Skin of body (tissue), 2 donors: ENCODE measurements at regions not wholly inside any gene's neighbourhood (a gene's known extent, or its start where the extent isn't known, plus 50 kb on each side); places are given as distances from the start of the nearest gene placed in this dataset. TPM values are rescaled to one million over a fixed set of nuclear protein-coding genes. Genes with fewer than 3 reads are reported as not detected.

Source experiments
- DNase-seq: peaks from one replicate; lab custom pipeline; 2025; lab: John Stamatoyannopoulos, UW
- small RNA-seq: library from RNA; depleted of rRNA; stranded (forward); fragments of <200 nt; gene quantifications from one replicate; pipeline ENCODE3, GENCODE V24; 2014; ENCODE audit warnings: low replicate concordance

- DNase-seq: no peak
Measured at GRCh38 chr16:65201511-65201910, 79.6 kb upstream of the CDH11 start.

DNA sequence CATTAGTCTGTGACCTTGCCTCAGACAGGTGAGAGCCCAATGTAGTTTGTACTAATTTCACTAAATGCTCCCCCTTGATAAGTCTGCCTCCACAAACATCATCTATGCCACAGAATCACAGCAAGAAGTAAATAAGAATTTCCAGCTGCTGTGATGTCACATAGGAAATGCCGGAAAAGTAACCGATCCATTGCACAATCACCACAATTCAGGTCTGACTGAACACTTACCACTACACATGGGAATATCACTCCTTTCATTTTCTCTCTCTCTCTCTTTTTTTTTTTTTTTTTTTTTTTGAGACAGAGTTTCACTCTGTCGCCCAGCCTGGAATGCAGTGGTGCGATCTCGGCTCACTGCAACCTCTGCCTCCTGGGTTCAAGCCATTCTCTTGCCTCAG lies 79.0 kb upstream of the CDH11 start:
- no peak for DNase-seq

GRCh38 chr16:65200156-65200773 lies 78.4 kb upstream of the CDH11 start:
- DNase-seq: no peak

- DNase-seq: no peak
Measured at GRCh38 chr16:65196420-65197075, 74.7 kb upstream of the CDH11 start.

GRCh38 chr16:65195998-65196397 lies 74.1 kb upstream of the CDH11 start:
- peak; percentile 9 for DNase-seq

DNA sequence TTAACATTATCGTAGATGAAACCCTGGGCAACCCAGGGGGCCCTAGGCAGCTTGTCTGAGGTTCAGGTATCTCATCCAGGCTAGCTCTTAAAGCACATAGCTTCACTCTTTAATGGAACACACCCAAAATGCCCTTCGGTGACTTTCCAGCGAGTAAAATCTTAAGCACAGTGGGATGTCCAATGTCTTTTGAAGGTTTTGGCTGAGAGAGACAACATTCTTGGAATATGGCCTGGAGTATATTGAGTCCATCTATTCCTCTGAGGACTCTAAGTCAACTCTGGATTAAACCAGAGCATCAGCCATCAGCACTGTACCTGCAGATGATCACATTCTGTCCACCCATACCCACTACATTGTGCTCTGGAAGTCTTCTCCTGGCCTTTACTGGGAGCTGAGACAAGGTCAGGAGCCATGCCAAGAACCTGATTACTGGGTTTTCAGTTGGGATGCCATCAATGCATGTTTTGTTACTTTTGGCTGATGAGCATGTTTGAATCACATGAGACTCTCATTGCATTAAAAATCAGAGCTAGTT lies 63.4 kb upstream of the CDH11 start:
- DNase-seq: no peak

DNA sequence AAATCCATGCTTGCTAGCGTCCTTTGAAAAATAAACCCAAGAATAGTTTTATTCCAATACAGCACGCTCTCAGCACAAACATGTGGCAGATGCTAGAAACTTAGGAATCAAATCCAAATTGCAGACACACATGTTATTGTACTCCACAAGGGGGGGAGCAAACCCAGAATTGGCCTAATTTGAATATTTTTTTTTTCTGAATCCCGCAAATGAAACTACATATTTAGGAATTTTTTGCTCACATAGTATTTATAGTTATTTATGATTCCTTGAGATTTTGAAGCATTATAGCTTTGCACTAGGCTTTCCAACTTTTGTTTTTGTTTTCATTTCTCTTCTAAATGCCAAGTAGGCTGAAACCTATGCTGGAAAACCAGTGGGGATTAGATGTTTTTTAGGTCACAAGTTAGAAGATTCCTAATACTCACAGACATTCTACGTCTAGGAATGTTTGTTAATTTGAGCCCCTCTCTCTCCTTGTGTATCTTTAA lies 59.3 kb upstream of the CDH11 start:
- peak; percentile 99 for DNase-seq

GRCh38 chr16:65178151-65178550 lies 56.3 kb upstream of the CDH11 start:
- no peak for DNase-seq

- DNase-seq: peak; percentile 38
Measured at GRCh38 chr16:65176603-65177002, 54.7 kb upstream of the CDH11 start.

GRCh38 chr16:65172356-65172755 lies 50.5 kb upstream of the CDH11 start:
- no peak for DNase-seq

Small RNA genes lying in the stretch of these regions (small RNA-seq; reads per million reads assigned to genes)
- gene AC025281.1 (not detected), gene RNA5SP428 (not detected)
